IMR-90 (cell line): ENCODE measurements at regions not wholly inside any gene's neighbourhood (a gene's known extent, or its start where the extent isn't known, plus 50 kb on each side); places are given as distances from the start of the nearest gene placed in this dataset.

ENCODE experiments used
- ATAC-seq: fragments of 200-7000 bp; cut with Tn5 transposase; 2 replicates; pipeline ENCODE4 v1.9.1; 2020; ENCODE audit warnings: low read depth, mild to moderate bottlenecking, moderate library complexity
- BruUV-seq: library from RNA; stranded (reverse); fragments of 400-500 nt; replicated peaks from 2 replicates; lab custom pipeline; 2021; lab: Mats Ljungman, UMichigan
- CTCF ChIA-PET: fragments of 300-600 bp; formaldehyde crosslinking; extraction: SDS; loops from one replicate; lab custom pipeline; 2021; ENCODE audit warnings: antibody characterized with exemption; lab: Yijun Ruan, JAX
- POLR2A ChIA-PET: fragments of 300-600 bp; sonication (Branson Sonifier 250); formaldehyde crosslinking; loops from one replicate; lab custom pipeline; 2022; ENCODE audit warnings: antibody characterized with exemption; ENCODE audit not compliant: unreplicated experiment; lab: Charles Lee
- DNase-seq: peaks from one replicate; pipeline ENCODE4 v3.0.0; 2013
- H2AFZ ChIP-seq: replicated peaks from 2 replicates; pipeline ENCODE3; 2013; ENCODE audit warnings: low read length, mild to moderate bottlenecking; ENCODE audit not compliant: poor library complexity
- H2AK5ac ChIP-seq: 2 replicates; pipeline ENCODE4 v1.6.1; 2013; ENCODE audit warnings: low read depth, low read length, inconsistent platforms
- H2AK9ac ChIP-seq: replicated peaks from 2 replicates; pipeline ENCODE3; 2013; ENCODE audit warnings: mild to moderate bottlenecking, low read depth, low read length, moderate library complexity; ENCODE audit not compliant: poor library complexity
- H2BK120ac ChIP-seq: 2 replicates; pipeline ENCODE4 v1.6.1; 2013; ENCODE audit warnings: low read depth, low read length, inconsistent platforms
- H2BK15ac ChIP-seq: 3 replicates; pipeline ENCODE4 v1.6.1; 2013; ENCODE audit warnings: low read depth, low read length, inconsistent platforms
- H2BK20ac ChIP-seq: 2 replicates; pipeline ENCODE4 v1.6.1; 2013; ENCODE audit warnings: low read depth, mild to moderate bottlenecking, inconsistent platforms, low read length, moderate library complexity
- H2BK5ac ChIP-seq: 2 replicates; pipeline ENCODE4 v1.6.1; 2013; ENCODE audit warnings: mild to moderate bottlenecking, low read depth, low read length, inconsistent platforms; ENCODE audit not compliant: poor library complexity, severe bottlenecking
- H3K14ac ChIP-seq: replicated peaks from 2 replicates; pipeline ENCODE4 v1.6.1; 2013; ENCODE audit warnings: low read depth, low read length, inconsistent platforms
- H3K18ac ChIP-seq: 2 replicates; pipeline ENCODE4 v1.6.1; 2013; ENCODE audit warnings: low read depth, low read length, control low read depth
- H3K23ac ChIP-seq: 2 replicates; pipeline ENCODE4 v1.6.1; 2013; ENCODE audit warnings: low read depth, low read length, inconsistent platforms
- H3K27ac ChIP-seq: 2 replicates; pipeline ENCODE4 v1.5.1; 2013; ENCODE audit warnings: mild to moderate bottlenecking, control low read depth, low read length; ENCODE audit not compliant: insufficient read depth
- H3K27me3 ChIP-seq: 2 replicates; pipeline ENCODE4 v1.6.1; 2013; ENCODE audit warnings: low read length; ENCODE audit not compliant: control insufficient read depth, insufficient read depth
- H3K36me3 ChIP-seq: 2 replicates; pipeline ENCODE4 v1.6.1; 2013; ENCODE audit warnings: low read length, mixed read lengths; ENCODE audit not compliant: control insufficient read depth, insufficient read depth
- H3K4ac ChIP-seq: 2 replicates; pipeline ENCODE4 v1.6.1; 2013; ENCODE audit warnings: low read depth, low read length, inconsistent platforms
- H3K4me1 ChIP-seq: 2 replicates; pipeline ENCODE4 v1.6.1; 2013; ENCODE audit warnings: low read length, mixed read lengths; ENCODE audit not compliant: control insufficient read depth, insufficient read depth
- H3K4me2 ChIP-seq: 2 replicates; pipeline ENCODE4 v1.6.1; 2013; ENCODE audit warnings: low read depth, mild to moderate bottlenecking, control low read depth, low read length, moderate library complexity
- H3K4me3 ChIP-seq: 2 replicates; pipeline ENCODE4 v1.5.1; 2013; ENCODE audit warnings: low read depth, mild to moderate bottlenecking, control low read depth, low read length, moderate library complexity; ENCODE audit not compliant: insufficient read depth
- H3K56ac ChIP-seq: 2 replicates; pipeline ENCODE4 v1.6.1; 2013; ENCODE audit warnings: low read length, inconsistent platforms; ENCODE audit not compliant: insufficient read depth; ENCODE audit errors: extremely low read depth
- H3K79me1 ChIP-seq, 2 experiments: 2 replicates each; pipeline ENCODE4 v1.6.1; 2013; ENCODE audit warnings: low read length in 2 of 2, inconsistent platforms in 1 of 2, low read depth in 1 of 2
- H3K9ac ChIP-seq: 2 replicates; pipeline ENCODE4 v1.6.1; 2013; ENCODE audit warnings: low read depth, low read length, control low read depth
- H3K9me1 ChIP-seq: 2 replicates; pipeline ENCODE4 v1.6.1; 2013; ENCODE audit warnings: low read length, inconsistent platforms; ENCODE audit not compliant: insufficient read depth
- H3K9me3 ChIP-seq: 2 replicates; pipeline ENCODE4 v1.6.1; 2013; ENCODE audit warnings: low read length; ENCODE audit not compliant: control insufficient read depth, insufficient read depth
- H4K20me1 ChIP-seq: 2 replicates; pipeline ENCODE4 v1.6.1; 2013; ENCODE audit warnings: low read length, inconsistent platforms; ENCODE audit not compliant: insufficient read depth
- H4K5ac ChIP-seq: 2 replicates; pipeline ENCODE4 v1.6.1; 2013; ENCODE audit warnings: mild to moderate bottlenecking, low read depth, low read length, control low read depth
- H4K8ac ChIP-seq, 2 experiments: 2 replicates each; pipeline ENCODE4 v1.6.1; 2013; ENCODE audit warnings: low read depth in 2 of 2, low read length in 2 of 2, control low read depth in 1 of 2, inconsistent platforms in 1 of 2
- H4K91ac ChIP-seq: 2 replicates; pipeline ENCODE4 v1.6.1; 2013; ENCODE audit warnings: low read depth, low read length, inconsistent platforms; ENCODE audit not compliant: insufficient read depth
- BHLHE40 ChIP-seq: fragments of 150-350 bp; IDR thresholded peaks from 2 replicates; pipeline ENCODE4 v1.6.1; 2016; ENCODE audit warnings: mild to moderate bottlenecking, low read depth, low read length
- CHD1 ChIP-seq: IDR thresholded peaks from 2 replicates; pipeline ENCODE4 v1.6.1; 2012; ENCODE audit warnings: low read depth, low read length, improper control_type of control experiment
- ELK1 ChIP-seq: fragments of 150-350 bp; IDR thresholded peaks from 2 replicates; pipeline ENCODE4 v1.6.1; 2016; ENCODE audit warnings: low read depth, mild to moderate bottlenecking, low read length, moderate library complexity, borderline replicate concordance
- WGBS, 2 experiments: methylation state at CpG; one replicate each; pipeline versions ENCODE4 v1.1.5 to v1.1.7; 2013; ENCODE audit warnings: missing lambda C conversion rate in 2 of 2; ENCODE audit not compliant: insufficient read length in 1 of 2; ENCODE audit errors: extremely low coverage in 2 of 2; 5-methylcytosine and 5-hydroxymethylcytosine counted together
- dilution Hi-C: fragments of 300-500 bp; cut with HindIII; formaldehyde crosslinking; loops from one replicate; pipeline ENCODE4 v1.14.3; 2018; ENCODE audit warnings: low sequenced_read_pairs; ENCODE audit not compliant: unreplicated experiment
- in situ Hi-C: fragments of 300-500 bp; cut with MboI; formaldehyde crosslinking; loops from 3 replicates; pipeline ENCODE4 v1.14.3; 2019; ENCODE audit warnings: low sequenced_read_pairs, inconsistent platforms, mixed read lengths
- intact Hi-C: fragments of 100-400 bp; cut with micrococcal nuclease; formaldehyde crosslinking; loops from 2 replicates; pipeline ENCODE4 v1.10.0; 2022

GRCh38 chr3:159907828-159908227 lies 80.8 kb upstream of the IL12A start:
- dilution Hi-C loops (no loop called here), in situ Hi-C loops (no loop called here), intact Hi-C loops (no loop called here)
- BruUV-seq, result no TSS peak
- Histone ChIP-seq H2BK20ac (no peak overlapping the region), H3K27me3 (no peaks in the 10 kb centered on the region), H3K4ac (no peak overlapping the region), H2BK120ac (no peak overlapping the region), H2AK5ac (no peak overlapping the region), H4K8ac (no peak overlapping the region), H3K4me2 (no peak overlapping the region), H2BK5ac (no peak overlapping the region), H4K20me1 (no peaks in the 10 kb centered on the region), H3K4me3 (no peak overlapping the region), H3K4me1 (peaks cover 2% of the 10 kb centered on the region), H3K9me1 (peaks cover 4% of the 10 kb centered on the region), H2AFZ (no peak overlapping the region), H3K18ac (no peak overlapping the region), H3K23ac (no peak overlapping the region), H3K9me3 (no peaks in the 10 kb centered on the region), H3K9ac (no peak overlapping the region), H4K91ac (no peak overlapping the region), H2BK15ac (no peak overlapping the region), H3K14ac (no peak overlapping the region), H2AK9ac (no peak overlapping the region), H3K36me3 (no peaks in the 10 kb centered on the region), H3K56ac (no peak overlapping the region), H4K5ac (no peak overlapping the region), H3K27ac (no peak overlapping the region), H3K79me1 (no peaks in the 10 kb centered on the region)
- POLR2A ChIA-PET, result interaction anchor here (0.9 kb wide), 1 partner anchor 24 kb away, joined by 3 read pairs; no protein-coding TSS in a partner anchor
- no peak for DNase-seq
- WGBS, 2 experiments, result no CpG with 5 or more reads among the region's 1 CpG
- CTCF ChIA-PET, result no interaction called here
- TF ChIP-seq CHD1, result no peak
- TF ChIP-seq ELK1, result no peak
- no peak for TF ChIP-seq BHLHE40
- no peak for ATAC-seq
